ENCODE measurements at regions not wholly inside any gene's neighbourhood (a gene's known extent, or its start where the extent isn't known, plus 50 kb on each side); places are given as distances from the start of the nearest gene placed in this dataset.

GRCh38 chr2:19244460-19245363 lies 113.7 kb downstream of the OSR1 start:
- H3K27ac ChIP-seq: no peak overlapping the region
- DNase-seq (ENCODE audit: low read depth, low spot score): no peak

- no peak overlapping the region for H3K27ac ChIP-seq
- DNase-seq (ENCODE audit: low read depth, low spot score): no peak
These were observed 119.9 kb downstream of the OSR1 start for GRCh38 chr2:19238440-19239060.

GRCh38 chr2:19235308-19235707 lies 123.1 kb downstream of the OSR1 start:
- DNase-seq (ENCODE audit: low read depth, low spot score): peak; percentile 66
- peak overlapping the region; percentile 72 for H3K27ac ChIP-seq

GRCh38 chr2:19232312-19232711 lies 126.1 kb downstream of the OSR1 start:
- no peak for DNase-seq (ENCODE audit: low read depth, low spot score)
- no peak overlapping the region for H3K27ac ChIP-seq

- no peak overlapping the region for H3K27ac ChIP-seq
These were observed 126.8 kb downstream of the OSR1 start for GRCh38 chr2:19231625-19232024.

GRCh38 chr2:19230626-19231025 lies 127.8 kb downstream of the OSR1 start:
- no peak for DNase-seq (ENCODE audit: low read depth, low spot score)
- H3K27ac ChIP-seq: no peak overlapping the region

More at GRCh38 chr2:19231625-19232024, 126.8 kb downstream of the OSR1 start:
- no peak for DNase-seq (ENCODE audit: low read depth, low spot score)

- DNase-seq (ENCODE audit: low read depth, low spot score): peak; percentile 78
- H3K27ac ChIP-seq: no peak overlapping the region
These were observed 129.7 kb downstream of the OSR1 start for GRCh38 chr2:19228715-19229114.

- no peak for DNase-seq (ENCODE audit: low read depth, low spot score)
These were observed 130.2 kb downstream of the OSR1 start for GRCh38 chr2:19228181-19228593.

GRCh38 chr2:19226871-19227270 lies 131.6 kb downstream of the OSR1 start:
- H3K27ac ChIP-seq: no peak overlapping the region
- DNase-seq (ENCODE audit: low read depth, low spot score): no peak

More at GRCh38 chr2:19228181-19228593, 130.2 kb downstream of the OSR1 start:
- no peak overlapping the region for H3K27ac ChIP-seq

- no peak overlapping the region for H3K27ac ChIP-seq
- DNase-seq (ENCODE audit: low read depth, low spot score): no peak
These were observed 132.0 kb downstream of the OSR1 start for GRCh38 chr2:19226386-19226785.

GRCh38 chr2:19225931-19226330 lies 132.5 kb downstream of the OSR1 start:
- no peak for DNase-seq (ENCODE audit: low read depth, low spot score)
- H3K27ac ChIP-seq: no peak overlapping the region

GRCh38 chr2:19225126-19225525 lies 133.3 kb downstream of the OSR1 start:
- DNase-seq (ENCODE audit: low read depth, low spot score): no peak

GRCh38 chr2:19224486-19224885 lies 133.9 kb downstream of the OSR1 start:
- no peak for DNase-seq (ENCODE audit: low read depth, low spot score)
- no peak overlapping the region for H3K27ac ChIP-seq

More at GRCh38 chr2:19225126-19225525, 133.3 kb downstream of the OSR1 start:
- no peak overlapping the region for H3K27ac ChIP-seq

GRCh38 chr2:19224011-19224410 lies 134.4 kb downstream of the OSR1 start:
- DNase-seq (ENCODE audit: low read depth, low spot score): no peak
- no peak overlapping the region for H3K27ac ChIP-seq

- DNase-seq (ENCODE audit: low read depth, low spot score): no peak
- H3K27ac ChIP-seq: no peak overlapping the region
These were observed 139.4 kb downstream of the OSR1 start for GRCh38 chr2:19219060-19219459.

- no peak for DNase-seq (ENCODE audit: low read depth, low spot score)
- no peak overlapping the region for H3K27ac ChIP-seq
These were observed 140.3 kb downstream of the OSR1 start for GRCh38 chr2:19218166-19218565.

- no peak for DNase-seq (ENCODE audit: low read depth, low spot score)
These were observed 141.5 kb downstream of the OSR1 start for GRCh38 chr2:19216676-19217602.

GRCh38 chr2:19216238-19216637 lies 142.2 kb downstream of the OSR1 start:
- no peak for DNase-seq (ENCODE audit: low read depth, low spot score)
- no peak overlapping the region for H3K27ac ChIP-seq

More at GRCh38 chr2:19216676-19217602, 141.5 kb downstream of the OSR1 start:
- H3K27ac ChIP-seq: no peak overlapping the region

- H3K27ac ChIP-seq: no peak overlapping the region
- no peak for DNase-seq (ENCODE audit: low read depth, low spot score)
These were observed 143.6 kb downstream of the OSR1 start for GRCh38 chr2:19214682-19215391.

All from epithelial cell of prostate (primary cell).